Naive thymus-derived CD4-positive, alpha-beta T cell (primary cell): ENCODE measurements at regions not wholly inside any gene's neighbourhood (a gene's known extent, or its start where the extent isn't known, plus 50 kb on each side); places are given as distances from the start of the nearest gene placed in this dataset.
"Not testable (repeated sequence)": the region's sequence is repeated elsewhere in the genome, so short reads cannot be mapped to it uniquely, and the experiment has no call there.

Experiments used
- ATAC-seq: fragments of 150-1000 bp; cut with Tn5 transposase; 2 replicates; pipeline ENCODE4 v1.10.0; 2021; ENCODE audit warnings: mild to moderate bottlenecking, moderate library complexity
- CTCF ChIA-PET: fragments of 350-600 bp; sonication (Branson Sonifier 250); formaldehyde crosslinking; loops from one replicate; lab custom pipeline; 2021; ENCODE audit warnings: antibody characterized with exemption; lab: Charles Lee
- POLR2A ChIA-PET: fragments of 350-600 bp; sonication (Branson Sonifier 250); formaldehyde crosslinking; loops from one replicate; lab custom pipeline; 2021; ENCODE audit warnings: antibody characterized with exemption, inconsistent platforms; lab: Charles Lee
- DNase-seq, 9 donors: peaks; one replicate each; pipeline versions ENCODE4 v3.0.0 to v3.0.0-alpha.2; 2020 to 2022; ENCODE audit warnings: mixed read lengths in 1 of 9
- H3K27ac ChIP-seq: one replicate; pipeline ENCODE4 v1.7.0; 2013; ENCODE audit warnings: mild to moderate bottlenecking, low read depth, low read length, moderate library complexity
- H3K27me3 ChIP-seq, 2 donors: one replicate each; pipeline ENCODE4 v1.7.0; 2013; ENCODE audit warnings: low read length in 2 of 2, mild to moderate bottlenecking in 2 of 2, moderate library complexity in 2 of 2; ENCODE audit not compliant: control insufficient read depth in 2 of 2, insufficient read depth in 2 of 2
- H3K36me3 ChIP-seq, 3 experiments: 1 replicate in 2 of 3; 2 replicates in 1 of 3; pipeline ENCODE4 v1.7.0; 2013; ENCODE audit warnings: low read length in 3 of 3, mild to moderate bottlenecking in 3 of 3, moderate library complexity in 1 of 3; ENCODE audit not compliant: insufficient read depth in 3 of 3, control insufficient read depth in 2 of 3
- H3K4me1 ChIP-seq, 2 donors: one replicate each; pipeline ENCODE4 v1.7.0; 2013; ENCODE audit warnings: low read length in 2 of 2, mild to moderate bottlenecking in 2 of 2, moderate library complexity in 1 of 2; ENCODE audit not compliant: control insufficient read depth in 2 of 2, insufficient read depth in 2 of 2
- H3K4me3 ChIP-seq: 2 replicates; pipeline ENCODE4 v1.7.0; 2013; ENCODE audit warnings: mild to moderate bottlenecking, low read length
- H3K9me3 ChIP-seq, 3 experiments: 1 replicate in 2 of 3; 2 replicates in 1 of 3; pipeline ENCODE4 v1.7.0; 2013; ENCODE audit warnings: low read length in 3 of 3; ENCODE audit not compliant: control insufficient read depth in 2 of 3
- H3K27ac Mint-ChIP-seq, 9 donors: one replicate each; pipeline ENCODE4 v1.8.0; 2020 to 2022; ENCODE audit warnings: mixed read lengths in 9 of 9, mild to moderate bottlenecking in 8 of 9, moderate library complexity in 5 of 9, inconsistent platforms in 2 of 9
- H3K27me3 Mint-ChIP-seq, 5 donors: one replicate each; pipeline ENCODE4 v1.8.0; 2021 to 2022; ENCODE audit warnings: mixed read lengths in 5 of 5, mild to moderate bottlenecking in 1 of 5
- H3K36me3 Mint-ChIP-seq, 5 donors: one replicate each; pipeline ENCODE4 v1.8.0; 2020 to 2022; ENCODE audit warnings: mixed read lengths in 5 of 5, mild to moderate bottlenecking in 3 of 5, inconsistent platforms in 1 of 5
- H3K4me1 Mint-ChIP-seq, 7 donors: one replicate each; pipeline ENCODE4 v1.8.0; 2020 to 2022; ENCODE audit warnings: mixed read lengths in 7 of 7, mild to moderate bottlenecking in 3 of 7, inconsistent platforms in 1 of 7
- H3K4me3 Mint-ChIP-seq, 10 donors: one replicate each; pipeline ENCODE4 v1.8.0; 2020 to 2022; ENCODE audit warnings: mild to moderate bottlenecking in 10 of 10, mixed read lengths in 10 of 10, moderate library complexity in 6 of 10, inconsistent platforms in 2 of 10
- H3K9me3 Mint-ChIP-seq, 11 donors: one replicate each; pipeline ENCODE4 v1.8.0; 2020 to 2022; ENCODE audit warnings: mixed read lengths in 11 of 11, mild to moderate bottlenecking in 4 of 11, inconsistent platforms in 1 of 11, moderate library complexity in 1 of 11
- intact Hi-C, 2 donors: fragments of 100-400 bp; cut with micrococcal nuclease; formaldehyde crosslinking; loops; one replicate each; pipeline ENCODE4 v1.15.1; 2023

DNA sequence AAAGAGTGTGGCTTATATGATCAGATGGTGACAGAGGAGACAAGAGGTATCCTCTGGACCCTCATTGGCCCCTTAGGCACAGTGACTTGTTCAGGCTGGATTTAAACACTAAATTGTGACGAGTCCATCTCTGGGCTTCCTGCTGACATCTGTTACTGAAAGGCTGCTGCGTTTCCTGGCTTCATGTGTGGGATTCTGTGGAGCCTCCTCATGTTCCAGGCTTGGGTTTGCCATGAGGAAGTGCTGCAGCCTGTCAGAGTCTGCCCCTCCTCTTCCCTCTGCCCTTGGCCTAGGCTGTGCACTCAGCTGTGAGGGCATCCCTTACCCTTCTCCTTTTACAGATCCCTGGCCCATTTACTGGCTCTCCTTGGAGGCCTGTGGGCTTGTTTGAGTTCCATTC is 159.1 kb upstream of the TTC29 start:
- H3K27ac Mint-ChIP-seq: no peak overlapping the region
- Histone ChIP-seq H3K9me3 (no peaks in the 10 kb centered on the region), H3K4me3 (no peak overlapping the region), H3K27ac (no peak overlapping the region), H3K27me3 (peaks cover 0 to 4% of the 10 kb centered on the region in 2 donors), H3K36me3 (no peaks in the 10 kb centered on the region), H3K4me1 (no peaks in the 10 kb centered on the region)
- ATAC-seq (no peak), DNase-seq (no peak)
- POLR2A ChIA-PET: no interaction called here
- H3K4me1 Mint-ChIP-seq: no peaks in the 10 kb centered on the region
- H3K27me3 Mint-ChIP-seq: peaks cover 5 to 27% (median 10%) of the 10 kb centered on the region in 5 donors
- CTCF ChIA-PET: no interaction called here
- no peak overlapping the region for H3K4me3 Mint-ChIP-seq
- no peaks in the 10 kb centered on the region for H3K36me3 Mint-ChIP-seq
- H3K9me3 Mint-ChIP-seq: no peaks in the 10 kb centered on the region
- intact Hi-C loops: no loop called here

DNA sequence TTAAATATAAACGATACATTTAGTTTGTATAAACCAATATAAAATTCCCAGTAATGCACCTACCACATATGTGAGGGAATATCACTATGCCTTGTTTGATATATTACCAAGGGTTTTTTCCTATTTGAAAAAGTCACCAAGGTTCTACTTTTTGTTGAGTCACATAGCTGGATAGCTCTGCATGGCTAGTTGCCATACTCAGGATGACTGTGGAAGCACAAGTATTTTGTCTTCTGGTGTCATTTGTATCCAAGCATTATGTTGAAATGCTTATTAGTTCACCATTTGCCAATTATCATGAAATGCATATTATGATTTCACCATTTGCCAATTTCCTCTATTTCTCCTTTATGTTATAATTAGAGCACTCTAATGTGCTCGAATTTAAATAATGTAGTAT is 162.7 kb upstream of the TTC29 start:
- ATAC-seq (no peak), DNase-seq (no peak)
- Histone ChIP-seq H3K4me1 (no peaks in the 10 kb centered on the region), H3K27me3 (peaks cover 0 to 1% of the 10 kb centered on the region in 2 donors), H3K36me3 (no peaks in the 10 kb centered on the region), H3K4me3 (no peak overlapping the region), H3K27ac (no peak overlapping the region), H3K9me3 (no peaks in the 10 kb centered on the region)
- POLR2A ChIA-PET: no interaction called here
- Mint-ChIP-seq H3K9me3 (peaks cover 0 to 3% (median 0%) of the 10 kb centered on the region in 11 donors), H3K4me1 (no peaks in the 10 kb centered on the region), H3K4me3 (no peak overlapping the region), H3K36me3 (no peaks in the 10 kb centered on the region), H3K27me3 (peaks cover 0 to 23% (median 8%) of the 10 kb centered on the region in 5 donors), H3K27ac (no peak overlapping the region)
- intact Hi-C loops: no loop called here
- CTCF ChIA-PET: no interaction called here

DNA sequence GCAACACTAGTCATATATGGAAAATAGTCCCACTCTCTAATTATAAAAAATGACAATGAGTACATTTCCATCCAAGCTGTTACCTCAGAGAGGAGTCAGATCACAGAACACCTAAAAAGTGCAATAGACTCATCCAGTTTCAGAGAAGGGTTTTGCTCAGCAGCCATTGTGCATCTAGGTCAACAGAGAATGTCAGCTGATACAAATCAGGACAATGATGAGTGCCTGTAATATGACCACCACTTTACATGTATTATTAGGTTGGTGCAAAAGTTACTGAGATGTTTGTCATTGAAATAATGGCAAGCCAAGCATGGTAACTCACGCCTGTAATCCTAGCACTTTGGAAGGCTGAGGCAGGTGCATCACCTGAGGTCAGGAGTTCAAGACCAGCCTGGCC is 164.1 kb upstream of the TTC29 start:
- ATAC-seq (no peak), DNase-seq (no peak)
- intact Hi-C loops: no loop called here
- H3K4me3 ChIP-seq: no peak overlapping the region
- Mint-ChIP-seq H3K27me3 (peaks cover 0 to 19% (median 5%) of the 10 kb centered on the region in 5 donors), H3K9me3 (peaks cover 0 to 15% (median 5%) of the 10 kb centered on the region in 11 donors), H3K4me3 (no peak overlapping the region), H3K36me3 (no peaks in the 10 kb centered on the region), H3K4me1 (no peaks in the 10 kb centered on the region), H3K27ac (no peak overlapping the region)
- POLR2A ChIA-PET: no interaction called here
- CTCF ChIA-PET: no interaction called here
- H3K27me3 ChIP-seq: no peaks in the 10 kb centered on the region
- H3K9me3 ChIP-seq: no peaks in the 10 kb centered on the region
- no peaks in the 10 kb centered on the region for H3K36me3 ChIP-seq
- no peak overlapping the region for H3K27ac ChIP-seq
- no peaks in the 10 kb centered on the region for H3K4me1 ChIP-seq

DNA sequence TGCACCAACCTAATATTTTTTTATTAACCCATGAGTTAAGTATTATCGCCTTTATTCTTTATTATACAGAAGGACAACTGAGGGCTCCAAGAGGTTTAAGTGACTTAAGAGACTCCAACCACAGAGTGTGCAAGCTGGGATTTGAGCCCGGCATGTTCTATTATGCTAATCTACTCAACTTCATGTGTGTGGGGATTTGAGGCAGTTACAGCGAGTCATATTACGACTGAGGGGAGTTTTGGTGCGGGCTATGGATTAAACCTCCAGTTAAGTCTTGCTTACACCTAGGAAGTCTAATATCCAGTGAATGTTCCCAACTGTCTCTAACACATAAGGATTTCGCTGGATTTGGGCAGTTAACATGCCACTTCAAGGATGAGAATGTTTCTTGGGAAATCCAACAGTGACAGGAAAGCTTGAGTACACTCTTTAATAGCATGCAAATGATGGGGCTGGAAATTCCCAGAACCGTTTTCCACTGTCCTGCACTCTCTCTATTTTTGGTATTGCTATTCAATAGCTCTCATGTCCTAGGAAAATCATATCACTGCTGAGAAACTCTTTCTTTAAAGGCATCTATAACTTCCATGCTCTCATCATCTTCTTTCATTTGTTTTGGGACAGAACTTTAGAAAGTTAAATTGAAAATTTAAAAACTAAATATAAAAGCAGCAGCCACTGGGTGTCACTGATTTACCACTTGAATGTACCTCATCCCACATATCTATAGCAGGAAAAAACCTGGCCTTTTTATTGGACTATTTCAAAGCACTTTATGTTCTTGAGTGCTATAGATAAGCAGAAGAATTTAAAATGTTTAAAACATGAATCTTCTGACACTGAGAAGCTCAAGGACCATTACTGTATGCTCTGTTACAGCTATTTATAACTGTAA is 165.1 kb upstream of the TTC29 start:
- Histone ChIP-seq H3K27me3 (no peaks in the 10 kb centered on the region), H3K4me1 (no peaks in the 10 kb centered on the region), H3K27ac (no peak overlapping the region), H3K9me3 (no peaks in the 10 kb centered on the region), H3K36me3 (no peaks in the 10 kb centered on the region), H3K4me3 (no peak overlapping the region)
- H3K36me3 Mint-ChIP-seq: no peaks in the 10 kb centered on the region
- H3K27ac Mint-ChIP-seq: no peak overlapping the region
- peaks cover 0 to 13% (median 3%) of the 10 kb centered on the region in 5 donors for H3K27me3 Mint-ChIP-seq
- intact Hi-C loops: no loop called here
- ATAC-seq: no peak
- peaks cover 0 to 24% (median 6%) of the 10 kb centered on the region in 11 donors for H3K9me3 Mint-ChIP-seq
- DNase-seq: no peak
- CTCF ChIA-PET: interaction anchor here (1.6 kb wide), 1 partner anchor 14 kb away, joined by 4 read pairs; no protein-coding TSS in a partner anchor
- H3K4me1 Mint-ChIP-seq: no peaks in the 10 kb centered on the region
- H3K4me3 Mint-ChIP-seq: no peak overlapping the region
- POLR2A ChIA-PET: no interaction called here

DNA sequence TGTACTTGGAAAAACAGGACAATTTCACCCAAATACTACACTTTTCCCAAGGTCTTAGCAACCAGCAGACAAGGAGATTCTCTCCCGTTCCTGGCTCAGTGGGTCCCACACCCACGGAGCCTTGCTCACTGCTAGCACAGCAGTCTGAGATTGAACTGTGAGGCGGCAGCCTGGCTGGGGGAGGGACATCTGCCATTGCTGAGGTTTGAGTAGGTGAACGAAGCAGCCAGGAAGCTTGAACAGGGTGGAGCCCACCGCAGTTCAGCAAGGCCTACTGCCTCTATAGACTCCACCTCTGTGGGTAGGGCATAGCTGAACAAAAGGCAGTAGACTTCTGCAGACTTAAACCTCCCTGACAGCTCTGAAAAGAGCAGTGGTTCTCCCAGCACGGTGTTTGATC is 166.5 kb upstream of the TTC29 start:
- H3K4me1 ChIP-seq, ATAC-seq, H3K36me3 ChIP-seq, H3K27ac Mint-ChIP-seq, DNase-seq, POLR2A ChIA-PET, H3K4me3 Mint-ChIP-seq, H3K27me3 ChIP-seq, CTCF ChIA-PET, intact Hi-C loops, H3K36me3 Mint-ChIP-seq, H3K9me3 ChIP-seq, H3K4me3 ChIP-seq, H3K27ac ChIP-seq, H3K4me1 Mint-ChIP-seq: not testable (repeated sequence)
- Mint-ChIP-seq H3K27me3 (peaks cover 0 to 13% (median 0%) of the 10 kb centered on the region in 5 donors), H3K9me3 (peaks cover 0 to 26% (median 6%) of the 10 kb centered on the region in 11 donors)

DNA sequence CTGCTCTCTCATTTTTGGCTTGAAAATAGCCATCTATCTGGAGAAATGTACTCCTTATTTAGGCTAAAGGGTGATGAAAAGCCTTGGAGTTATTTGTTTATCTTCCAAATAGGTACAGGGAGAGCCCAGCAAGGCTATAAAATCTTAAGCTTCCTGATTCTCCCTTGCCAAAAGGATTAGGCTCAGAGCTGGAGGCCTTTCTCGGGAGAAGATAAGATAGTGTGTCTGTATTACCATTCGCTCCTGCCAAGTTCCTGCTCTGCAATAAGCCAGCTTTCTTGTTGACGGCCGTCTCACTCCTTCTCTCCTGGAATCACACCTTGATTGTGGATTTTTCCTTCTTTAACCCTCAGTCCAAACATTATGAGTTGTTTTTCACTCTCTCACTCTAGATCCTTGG is 171.8 kb upstream of the TTC29 start:
- Histone ChIP-seq H3K9me3 (no peaks in the 10 kb centered on the region), H3K27me3 (no peaks in the 10 kb centered on the region), H3K4me3 (no peak overlapping the region), H3K36me3 (no peaks in the 10 kb centered on the region), H3K4me1 (no peaks in the 10 kb centered on the region), H3K27ac (no peak overlapping the region)
- Mint-ChIP-seq H3K4me3 (no peak overlapping the region), H3K9me3 (peaks cover 0 to 26% (median 6%) of the 10 kb centered on the region in 11 donors), H3K36me3 (no peaks in the 10 kb centered on the region), H3K27ac (no peak overlapping the region), H3K27me3 (peaks cover 0 to 12% (median 4%) of the 10 kb centered on the region in 5 donors), H3K4me1 (no peaks in the 10 kb centered on the region)
- DNase-seq: no peak
- ChIA-PET POLR2A (no interaction called here), CTCF (no interaction called here)
- no peak for ATAC-seq
- intact Hi-C loops: no loop called here

DNA sequence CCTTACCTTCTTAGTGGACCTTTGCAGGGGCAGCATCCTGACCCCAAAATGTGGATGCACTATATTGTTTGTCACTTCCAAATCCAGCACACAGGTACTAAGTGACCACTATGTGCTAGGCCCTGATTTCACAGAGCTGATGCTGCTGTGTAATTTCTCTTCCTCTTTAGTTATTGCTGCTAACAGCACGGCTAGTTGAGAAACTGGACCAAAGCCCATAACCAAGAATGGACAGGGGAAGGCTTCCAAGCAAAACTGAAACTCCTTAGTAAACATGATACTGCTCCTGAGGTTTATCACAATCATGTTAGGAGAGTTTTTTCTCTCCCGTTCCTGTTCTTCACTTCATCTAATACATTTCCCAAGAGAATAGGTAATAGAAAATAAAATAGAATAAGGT is 172.9 kb upstream of the TTC29 start:
- no peaks in the 10 kb centered on the region for H3K36me3 ChIP-seq
- ChIA-PET POLR2A (no interaction called here), CTCF (no interaction called here)
- ATAC-seq (no peak), DNase-seq (no peak)
- H3K9me3 Mint-ChIP-seq: peaks cover 0 to 24% (median 4%) of the 10 kb centered on the region in 11 donors
- no peaks in the 10 kb centered on the region for H3K36me3 Mint-ChIP-seq
- no peaks in the 10 kb centered on the region for H3K9me3 ChIP-seq
- no peak overlapping the region for H3K4me3 ChIP-seq
- no peaks in the 10 kb centered on the region for H3K4me1 ChIP-seq
- no peak overlapping the region for H3K27ac ChIP-seq
- H3K27ac Mint-ChIP-seq: no peak overlapping the region
- no peak overlapping the region for H3K4me3 Mint-ChIP-seq
- H3K27me3 ChIP-seq: no peaks in the 10 kb centered on the region
- peaks cover 0 to 12% (median 0%) of the 10 kb centered on the region in 5 donors for H3K27me3 Mint-ChIP-seq
- no peaks in the 10 kb centered on the region for H3K4me1 Mint-ChIP-seq
- intact Hi-C loops: no loop called here
